Endometrial microvascular endothelial cells (primary cell): ENCODE measurements at regions not wholly inside any gene's neighbourhood (a gene's known extent, or its start where the extent isn't known, plus 50 kb on each side); places are given as distances from the start of the nearest gene placed in this dataset.

Experiments used
- in situ Hi-C: cut with HindIII; loops from 2 replicates; pipeline ENCODE4 v1.10.0; 2017; ENCODE audit warnings: low sequenced_read_pairs, low pct_unique_long_range_greater_than_20kb; ENCODE audit errors: inconsistent ontology term

- in situ Hi-C loops: no loop called here
These were observed 196.7 kb downstream of the ALX1 start for GRCh38 chr12:85476756-85477155.

DNA sequence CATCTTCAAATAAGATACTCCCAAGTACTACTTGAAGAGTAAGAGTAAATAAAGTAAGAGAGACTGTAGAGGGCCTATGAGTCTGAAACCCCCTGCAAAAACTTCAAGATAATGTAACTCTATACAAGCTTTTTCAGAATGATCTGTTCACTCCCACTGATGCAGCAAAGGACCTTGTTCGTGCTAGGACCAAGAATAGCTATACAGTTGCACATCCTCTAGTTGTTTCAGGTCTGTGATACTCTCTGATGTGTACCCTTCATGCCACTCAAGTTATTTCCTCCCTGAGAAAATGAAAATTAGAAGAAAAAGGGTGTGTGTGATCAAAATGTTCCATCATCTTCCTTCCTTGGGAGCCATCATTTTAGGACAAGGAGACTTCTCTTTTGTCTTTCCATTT is 204.4 kb downstream of the ALX1 start:
- in situ Hi-C loops: no loop called here

GRCh38 chr12:85489194-85489593 is 209.2 kb downstream of the ALX1 start:
- in situ Hi-C loops: no loop called here

GRCh38 chr12:85504164-85504563 is 224.1 kb downstream of the ALX1 start:
- in situ Hi-C loops: no loop called here

DNA sequence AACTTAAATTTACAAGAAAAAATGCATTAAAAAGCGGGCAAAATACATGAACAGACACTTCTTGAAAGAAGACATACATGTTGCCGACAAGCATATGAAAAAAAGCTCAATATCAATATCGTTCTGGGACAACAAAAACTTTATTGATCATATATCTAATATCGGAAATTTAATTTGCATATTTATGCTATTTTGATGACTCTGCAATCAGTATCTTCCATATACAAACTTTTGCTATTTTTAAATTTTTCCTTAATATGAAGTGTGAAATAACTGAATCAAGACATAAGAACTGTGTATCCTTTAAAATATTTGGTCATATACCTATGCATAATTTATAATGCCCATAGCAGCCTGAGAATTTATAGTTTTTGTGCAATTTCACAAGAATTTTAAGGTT is 224.6 kb downstream of the ALX1 start:
- in situ Hi-C loops: no loop called here

DNA sequence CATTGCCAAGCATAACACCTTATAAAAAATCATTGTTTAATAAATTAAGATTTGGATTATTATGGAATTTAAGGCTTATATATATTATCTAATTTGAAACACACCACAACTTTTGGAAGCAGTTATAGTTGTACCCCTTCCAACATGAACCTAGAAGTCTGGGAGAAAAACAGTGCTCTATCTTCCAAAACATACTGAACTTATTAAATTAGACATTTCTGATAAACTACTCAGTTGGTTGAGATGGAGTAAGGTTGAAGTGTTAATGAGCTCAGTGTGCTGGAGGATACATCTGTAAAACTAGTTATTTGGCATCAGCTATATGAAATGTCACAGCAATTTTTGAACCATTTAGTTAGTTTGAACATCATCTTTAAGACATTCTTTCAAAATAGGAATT is 227.4 kb downstream of the ALX1 start:
- in situ Hi-C loops: no loop called here

DNA sequence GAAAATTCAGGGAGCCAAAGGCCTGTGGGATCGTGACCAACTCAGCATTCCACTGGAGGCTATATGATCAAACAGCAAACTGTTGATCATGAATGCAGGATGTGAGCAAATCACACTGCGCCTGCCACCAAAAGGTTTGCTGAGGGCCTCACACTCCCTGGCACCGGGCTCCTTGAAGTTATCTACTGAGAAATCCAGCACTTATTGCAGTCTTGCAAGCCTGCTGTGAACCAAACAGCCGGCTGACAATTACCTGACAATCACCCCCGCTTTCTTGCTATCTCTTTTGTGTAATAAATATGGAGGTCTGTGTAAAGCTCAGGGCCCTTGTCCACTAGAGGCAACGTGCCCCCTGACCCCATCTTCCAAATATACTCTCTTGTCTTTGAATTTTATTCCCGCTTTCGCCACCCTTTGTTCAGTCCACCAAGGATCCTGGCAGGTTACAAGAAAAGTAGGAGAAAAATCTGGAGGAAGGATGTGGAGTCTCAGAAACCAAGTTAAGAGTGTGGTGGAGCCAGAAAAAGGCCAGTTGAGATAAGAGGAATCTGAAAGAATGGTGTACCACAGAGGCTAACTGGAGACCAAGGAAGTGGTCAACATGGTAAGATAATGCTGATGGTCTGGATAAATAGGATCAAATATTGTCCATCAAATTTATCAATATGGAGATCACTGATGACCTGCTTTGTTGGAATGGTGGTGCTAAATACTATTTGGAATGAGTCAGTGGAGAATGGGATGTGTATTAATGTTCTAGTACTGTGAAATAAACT is 229.2 kb downstream of the ALX1 start:
- in situ Hi-C loops: no loop called here

DNA sequence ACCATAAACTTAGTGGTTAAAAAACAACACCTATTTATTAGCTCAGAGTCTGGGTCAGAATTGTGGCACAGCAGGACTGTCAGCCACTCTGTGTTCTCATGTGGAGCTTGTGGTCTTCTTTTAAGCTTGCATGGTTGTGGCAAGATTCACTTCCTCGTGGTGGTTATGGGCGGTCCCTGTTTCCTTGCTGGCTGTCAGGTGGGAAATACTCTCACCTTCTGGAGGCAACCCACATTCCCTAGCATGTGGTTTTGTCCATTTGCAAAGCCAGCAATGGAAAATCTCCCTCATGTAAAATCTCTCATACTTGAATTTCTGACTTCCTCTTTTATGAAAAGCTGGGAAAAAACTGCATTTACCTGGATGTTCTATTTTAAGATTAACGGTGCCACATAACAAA is 229.8 kb downstream of the ALX1 start:
- in situ Hi-C loops: no loop called here

- in situ Hi-C loops: no loop called here
These were observed 236.0 kb downstream of the ALX1 start for GRCh38 chr12:85516039-85516438.

GRCh38 chr12:85516667-85517325 is 236.8 kb downstream of the ALX1 start:
- in situ Hi-C loops: no loop called here

DNA sequence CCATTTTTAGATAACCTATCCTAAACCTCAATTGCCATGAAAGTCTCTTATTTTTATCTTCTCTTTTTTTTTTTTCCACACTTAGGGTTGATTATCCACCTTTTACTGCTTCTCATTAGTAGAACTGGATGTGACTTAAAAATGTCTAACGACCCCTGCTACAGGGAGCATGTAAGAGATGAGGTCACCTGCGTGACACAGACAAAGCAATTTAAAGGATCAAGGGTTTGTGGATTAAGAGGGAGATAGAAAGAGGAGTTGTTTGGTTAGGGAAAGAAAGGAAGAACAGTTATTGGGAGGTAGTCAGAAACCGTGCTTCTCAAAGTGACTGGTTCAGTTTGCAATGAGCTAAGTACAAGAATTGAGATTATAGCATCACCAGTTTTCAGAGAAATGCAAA is 239.1 kb downstream of the ALX1 start:
- in situ Hi-C loops: no loop called here

DNA sequence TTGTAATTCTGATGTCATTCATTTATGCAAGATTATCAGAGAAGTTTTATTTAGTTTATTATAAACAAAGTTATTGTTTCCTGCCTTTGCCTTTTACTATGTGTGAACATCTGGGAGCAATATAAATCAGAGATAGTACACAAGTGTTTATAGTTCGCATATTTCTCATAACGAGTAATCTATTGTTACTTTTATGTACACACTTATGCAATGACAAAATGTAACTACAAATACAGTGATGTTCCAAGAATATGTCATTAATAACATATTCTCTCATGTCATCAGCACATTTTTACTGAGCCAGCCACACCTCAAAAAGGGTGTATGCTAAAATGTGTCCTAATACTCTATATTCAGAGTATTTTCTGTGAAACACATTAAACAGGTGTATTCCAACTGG is 243.2 kb downstream of the ALX1 start:
- in situ Hi-C loops: no loop called here

DNA sequence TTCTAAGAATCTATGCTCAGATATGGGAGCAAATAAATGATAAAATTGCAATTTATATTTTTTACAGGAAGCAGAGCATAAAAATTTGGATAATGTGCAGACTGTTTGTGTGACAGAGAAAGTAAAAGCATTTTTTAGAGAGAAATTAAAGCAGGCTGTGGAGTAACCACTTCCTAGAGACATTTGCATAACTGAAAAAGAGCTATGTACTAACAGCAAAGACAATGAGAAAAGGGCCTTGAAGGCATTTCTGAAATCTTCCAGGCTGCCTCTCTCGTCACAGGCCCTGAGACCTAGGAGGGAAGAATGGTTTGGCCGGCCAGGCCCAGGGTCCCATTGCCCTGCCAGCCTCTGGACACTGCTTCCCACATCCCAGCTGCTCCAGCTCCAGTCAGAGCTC is 247.2 kb downstream of the ALX1 start:
- in situ Hi-C loops: no loop called here

DNA sequence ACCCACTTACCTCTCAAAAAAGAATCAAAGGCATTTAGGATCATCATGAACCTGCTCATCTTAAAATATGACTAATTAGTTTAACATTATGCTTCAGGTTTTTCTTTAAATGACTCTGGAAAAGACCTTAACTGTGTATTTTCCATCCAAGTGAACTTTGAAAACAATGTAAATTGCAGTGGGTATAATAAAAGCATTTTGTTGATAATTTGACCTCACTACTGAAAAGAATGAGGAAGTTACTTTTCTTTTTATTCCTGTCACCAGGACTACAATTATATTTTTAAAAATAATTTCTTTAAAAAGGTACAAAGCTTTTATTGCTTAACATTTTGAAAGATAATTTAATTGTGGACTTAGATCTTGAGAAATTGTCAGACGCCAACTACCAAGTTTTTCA is 249.9 kb downstream of the ALX1 start:
- in situ Hi-C loops: no loop called here

- in situ Hi-C loops: no loop called here
These were observed 250.4 kb downstream of the ALX1 start for GRCh38 chr12:85530456-85530855.

GRCh38 chr12:85531341-85531740 is 251.3 kb downstream of the ALX1 start:
- in situ Hi-C loops: no loop called here

DNA sequence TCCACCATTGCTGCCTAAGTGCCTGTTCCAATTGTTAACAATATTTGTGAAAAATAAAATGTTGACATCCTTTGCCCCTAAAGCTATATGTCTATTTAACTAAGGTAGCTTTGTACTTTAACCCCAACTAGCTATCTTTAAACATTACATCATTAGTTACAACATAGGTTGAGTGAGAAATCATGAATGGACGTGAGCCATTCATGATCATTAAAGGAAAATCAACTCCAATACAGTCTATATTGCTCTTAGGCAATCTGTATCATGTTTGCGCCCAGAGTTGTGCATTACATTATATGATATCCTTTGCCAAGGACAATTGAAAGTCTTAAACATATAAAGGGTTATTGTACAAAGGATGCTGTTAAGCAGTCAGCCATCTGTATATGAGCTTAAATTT is 269.6 kb downstream of the ALX1 start:
- in situ Hi-C loops: no loop called here

- in situ Hi-C loops: no loop called here
These were observed 270.9 kb downstream of the ALX1 start for GRCh38 chr12:85550924-85551323.

GRCh38 chr12:85552461-85552860 is 272.4 kb downstream of the ALX1 start:
- in situ Hi-C loops: no loop called here

- in situ Hi-C loops: no loop called here
These were observed 277.8 kb downstream of the ALX1 start for GRCh38 chr12:85557850-85558249.

DNA sequence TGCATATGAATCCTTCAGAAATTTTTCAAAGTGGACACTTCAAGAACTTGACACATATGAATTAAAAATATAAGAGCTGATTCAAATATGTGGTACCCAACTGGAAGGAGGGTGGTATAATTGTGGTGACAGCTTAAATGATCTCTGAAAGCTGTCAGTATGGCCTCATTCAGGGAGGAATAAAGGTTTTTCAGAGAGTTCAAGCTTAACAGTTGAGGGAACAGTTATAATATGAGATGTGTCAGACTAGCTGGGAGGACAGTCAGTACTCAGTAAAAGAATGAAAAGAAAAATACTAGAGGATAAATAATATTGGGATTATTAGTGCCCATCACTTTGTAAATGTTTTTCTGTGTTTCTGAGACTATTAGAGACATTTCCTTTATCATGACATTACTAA is 277.5 kb downstream of the RASSF9 start:
- in situ Hi-C loops: no loop called here
